Activated T-cell treated with anti-CD3 and anti-CD28 coated beads, Interleukin-2, amount 50 U/mL, for 72 hours (primary cell): ENCODE measurements at regions not wholly inside any gene's neighbourhood (a gene's known extent, or its start where the extent isn't known, plus 50 kb on each side); places are given as distances from the start of the nearest gene placed in this dataset.

Source experiments
- ATAC-seq, 2 donors: fragments of 150-1000 bp; cut with Tn5 transposase; replicated peaks in 1 of 2; 2 replicates each; pipeline ENCODE4 v1.10.0; 2021; ENCODE audit warnings: moderate library complexity in 2 of 2, mild to moderate bottlenecking in 1 of 2
- DNase-seq, 2 donors: peaks; one replicate each; pipeline ENCODE4 v3.0.0; 2021 to 2022; ENCODE audit warnings: mixed read lengths in 1 of 2
- H3K27ac Mint-ChIP-seq: one replicate; pipeline ENCODE4 v1.8.0; 2022; ENCODE audit warnings: mild to moderate bottlenecking, moderate library complexity, mixed read lengths
- H3K27me3 Mint-ChIP-seq: one replicate; pipeline ENCODE4 v1.8.0; 2022; ENCODE audit warnings: low read depth, mixed read lengths
- H3K36me3 Mint-ChIP-seq, 2 donors: one replicate each; pipeline ENCODE4 v1.8.0; 2022; ENCODE audit warnings: mixed read lengths in 2 of 2, mild to moderate bottlenecking in 1 of 2; ENCODE audit not compliant: insufficient read depth in 2 of 2
- H3K4me1 Mint-ChIP-seq: one replicate; pipeline ENCODE4 v1.8.0; 2022; ENCODE audit warnings: low read depth, mixed read lengths
- H3K4me3 Mint-ChIP-seq, 2 donors: one replicate each; pipeline ENCODE4 v1.8.0; 2022; ENCODE audit warnings: mild to moderate bottlenecking in 2 of 2, mixed read lengths in 2 of 2, moderate library complexity in 2 of 2
- H3K9me3 Mint-ChIP-seq, 2 donors: one replicate each; pipeline ENCODE4 v1.8.0; 2022; ENCODE audit warnings: mixed read lengths in 2 of 2

GRCh38 chr2:7992612-7993602, 688.9 kb upstream of the ID2 start:
- ATAC-seq: no peak
- peaks cover 0 to 4% of the 10 kb centered on the region in 2 donors for H3K9me3 Mint-ChIP-seq
- H3K27ac Mint-ChIP-seq: no peak overlapping the region
- H3K36me3 Mint-ChIP-seq: peaks cover 2 to 3% of the 10 kb centered on the region in 2 donors
- no peak for DNase-seq
- peaks cover 13% of the 10 kb centered on the region for H3K27me3 Mint-ChIP-seq
- peaks cover 29% of the 10 kb centered on the region for H3K4me1 Mint-ChIP-seq
- H3K4me3 Mint-ChIP-seq: no peak overlapping the region

- H3K27me3 Mint-ChIP-seq: peaks cover 13% of the 10 kb centered on the region
- peaks cover 0 to 4% of the 10 kb centered on the region in 2 donors for H3K9me3 Mint-ChIP-seq
- ATAC-seq (no peak), DNase-seq (no peak)
- peaks cover 2 to 3% of the 10 kb centered on the region in 2 donors for H3K36me3 Mint-ChIP-seq
- H3K4me3 Mint-ChIP-seq: no peak overlapping the region
- H3K27ac Mint-ChIP-seq: no peak overlapping the region
- peaks cover 29% of the 10 kb centered on the region for H3K4me1 Mint-ChIP-seq
These were observed 687.4 kb upstream of the ID2 start for GRCh38 chr2:7994397-7994951.

- Mint-ChIP-seq H3K27me3 (peaks cover 4% of the 10 kb centered on the region), H3K9me3 (no peaks in the 10 kb centered on the region), H3K4me1 (peaks cover 40% of the 10 kb centered on the region), H3K27ac (no peak overlapping the region), H3K4me3 (no peak overlapping the region), H3K36me3 (no peaks in the 10 kb centered on the region)
- ATAC-seq (no peak), DNase-seq (no peak)
These were observed 684.6 kb upstream of the ID2 start for GRCh38 chr2:7997279-7997678.

- H3K4me3 Mint-ChIP-seq: no peak overlapping the region
- H3K4me1 Mint-ChIP-seq: peaks cover 51% of the 10 kb centered on the region
- DNase-seq (no peak), ATAC-seq (peak in 1 of 2 donors; percentile 25)
- no peak overlapping the region for H3K27ac Mint-ChIP-seq
- H3K27me3 Mint-ChIP-seq: no peaks in the 10 kb centered on the region
- H3K36me3 Mint-ChIP-seq: no peaks in the 10 kb centered on the region
- H3K9me3 Mint-ChIP-seq: no peaks in the 10 kb centered on the region
These were observed 682.0 kb upstream of the ID2 start for GRCh38 chr2:7999683-8000476.

GRCh38 chr2:8000870-8001269, 681.0 kb upstream of the ID2 start:
- H3K27ac Mint-ChIP-seq: no peak overlapping the region
- no peaks in the 10 kb centered on the region for H3K27me3 Mint-ChIP-seq

GRCh38 chr2:8002765-8003393, 679.0 kb upstream of the ID2 start:
- Mint-ChIP-seq H3K27ac (no peak overlapping the region), H3K4me1 (peaks cover 28% of the 10 kb centered on the region), H3K4me3 (no peak overlapping the region), H3K27me3 (no peaks in the 10 kb centered on the region), H3K36me3 (no peaks in the 10 kb centered on the region), H3K9me3 (no peaks in the 10 kb centered on the region)
- DNase-seq (no peak), ATAC-seq (no peak)

More at GRCh38 chr2:8000870-8001269, 681.0 kb upstream of the ID2 start:
- DNase-seq (no peak), ATAC-seq (no peak)
- Mint-ChIP-seq H3K9me3 (no peaks in the 10 kb centered on the region), H3K4me1 (peaks cover 45% of the 10 kb centered on the region), H3K4me3 (no peak overlapping the region), H3K36me3 (no peaks in the 10 kb centered on the region)

GRCh38 chr2:8003462-8004075, 678.3 kb upstream of the ID2 start:
- Mint-ChIP-seq H3K27me3 (no peaks in the 10 kb centered on the region), H3K27ac (no peak overlapping the region), H3K4me1 (peaks cover 28% of the 10 kb centered on the region), H3K4me3 (no peak overlapping the region), H3K9me3 (no peaks in the 10 kb centered on the region), H3K36me3 (no peaks in the 10 kb centered on the region)
- DNase-seq: no peak
- ATAC-seq: no peak

GRCh38 chr2:8004250-8004681, 677.6 kb upstream of the ID2 start:
- DNase-seq (peak in 1 of 2 donors; percentile 20), ATAC-seq (peak in 1 of 2 donors; percentile 64)
- Mint-ChIP-seq H3K36me3 (no peaks in the 10 kb centered on the region), H3K4me3 (no peak overlapping the region), H3K27ac (no peak overlapping the region), H3K27me3 (no peaks in the 10 kb centered on the region), H3K9me3 (no peaks in the 10 kb centered on the region), H3K4me1 (peaks cover 33% of the 10 kb centered on the region)

- ATAC-seq: no peak
- Mint-ChIP-seq H3K36me3 (no peaks in the 10 kb centered on the region), H3K27me3 (no peaks in the 10 kb centered on the region), H3K4me1 (peaks cover 22% of the 10 kb centered on the region), H3K27ac (no peak overlapping the region), H3K9me3 (no peaks in the 10 kb centered on the region), H3K4me3 (no peak overlapping the region)
- DNase-seq: no peak
These were observed 675.7 kb upstream of the ID2 start for GRCh38 chr2:8006181-8006580.

- Mint-ChIP-seq H3K36me3 (no peaks in the 10 kb centered on the region), H3K9me3 (no peaks in the 10 kb centered on the region), H3K4me3 (no peak overlapping the region), H3K4me1 (peaks cover 22% of the 10 kb centered on the region), H3K27me3 (no peaks in the 10 kb centered on the region), H3K27ac (no peak overlapping the region)
- ATAC-seq (no peak), DNase-seq (no peak)
These were observed 675.2 kb upstream of the ID2 start for GRCh38 chr2:8006626-8007025.

GRCh38 chr2:8009010-8009597, 672.8 kb upstream of the ID2 start:
- DNase-seq (no peak), ATAC-seq (no peak)
- H3K9me3 Mint-ChIP-seq: no peaks in the 10 kb centered on the region
- H3K4me1 Mint-ChIP-seq: peaks cover 15% of the 10 kb centered on the region
- H3K36me3 Mint-ChIP-seq: no peaks in the 10 kb centered on the region
- H3K4me3 Mint-ChIP-seq: no peak overlapping the region
- no peak overlapping the region for H3K27ac Mint-ChIP-seq
- H3K27me3 Mint-ChIP-seq: no peaks in the 10 kb centered on the region
